Dendritic cell treated with granulocyte-macrophage colony-stimulating factor and Interleukin-4, amounts not matched to agents 40 ng/mL and 50 ng/mL, for 4 days (primary cell): ENCODE measurements at regions not wholly inside any gene's neighbourhood (a gene's known extent, or its start where the extent isn't known, plus 50 kb on each side); places are given as distances from the start of the nearest gene placed in this dataset.
"Not testable (repeated sequence)": the region's sequence is repeated elsewhere in the genome, so short reads cannot be mapped to it uniquely, and the experiment has no call there.

ENCODE experiments used
- H3K27ac Mint-ChIP-seq: one replicate; pipeline ENCODE4 v1.8.0; 2022; ENCODE audit warnings: mild to moderate bottlenecking, mixed read lengths
- H3K27me3 Mint-ChIP-seq: one replicate; pipeline ENCODE4 v1.8.0; 2022; ENCODE audit warnings: mild to moderate bottlenecking, mixed read lengths
- H3K36me3 Mint-ChIP-seq: one replicate; pipeline ENCODE4 v1.8.0; 2022; ENCODE audit warnings: low read depth, mixed read lengths
- H3K4me1 Mint-ChIP-seq: one replicate; pipeline ENCODE4 v1.8.0; 2022; ENCODE audit warnings: low read depth, mixed read lengths
- H3K4me3 Mint-ChIP-seq: one replicate; pipeline ENCODE4 v1.8.0; 2022; ENCODE audit warnings: mild to moderate bottlenecking, moderate library complexity, mixed read lengths
- H3K9me3 Mint-ChIP-seq: one replicate; pipeline ENCODE4 v1.8.0; 2022; ENCODE audit warnings: mixed read lengths
- intact Hi-C: fragments of 100-400 bp; cut with micrococcal nuclease; formaldehyde crosslinking; loops from one replicate; pipeline ENCODE4 v1.15.0; 2022

GRCh38 chr3:72161285-72161684 is 376.3 kb upstream of the PROK2 start:
- H3K4me3 Mint-ChIP-seq, H3K36me3 Mint-ChIP-seq, intact Hi-C loops, H3K27ac Mint-ChIP-seq, H3K9me3 Mint-ChIP-seq: not testable (repeated sequence)
- Mint-ChIP-seq H3K4me1 (peaks cover 26% of the 10 kb centered on the region), H3K27me3 (peaks cover 42% of the 10 kb centered on the region)

- Mint-ChIP-seq H3K9me3 (no peaks in the 10 kb centered on the region), H3K27me3 (peaks cover 49% of the 10 kb centered on the region), H3K4me3 (no peak overlapping the region), H3K27ac (no peak overlapping the region), H3K36me3 (no peaks in the 10 kb centered on the region), H3K4me1 (peaks cover 26% of the 10 kb centered on the region)
- intact Hi-C loops, result no loop called here
Observed at GRCh38 chr3:72160351-72160750, 375.4 kb upstream of the PROK2 start.

GRCh38 chr3:72159487-72159886 is 374.5 kb upstream of the PROK2 start:
- intact Hi-C loops, result no loop called here
- H3K36me3 Mint-ChIP-seq, result no peaks in the 10 kb centered on the region
- no peaks in the 10 kb centered on the region for H3K9me3 Mint-ChIP-seq
- H3K4me3 Mint-ChIP-seq, result no peak overlapping the region
- peaks cover 23% of the 10 kb centered on the region for H3K4me1 Mint-ChIP-seq
- peaks cover 48% of the 10 kb centered on the region for H3K27me3 Mint-ChIP-seq
- H3K27ac Mint-ChIP-seq, result no peak overlapping the region

- H3K4me3 Mint-ChIP-seq, result no peak overlapping the region
- H3K4me1 Mint-ChIP-seq, result peaks cover 18% of the 10 kb centered on the region
- H3K36me3 Mint-ChIP-seq, result no peaks in the 10 kb centered on the region
- intact Hi-C loops, result no loop called here
- no peaks in the 10 kb centered on the region for H3K9me3 Mint-ChIP-seq
- H3K27ac Mint-ChIP-seq, result no peak overlapping the region
- H3K27me3 Mint-ChIP-seq, result peaks cover 48% of the 10 kb centered on the region
Observed at GRCh38 chr3:72158639-72159326, 373.8 kb upstream of the PROK2 start.

- H3K27ac Mint-ChIP-seq, result no peak overlapping the region
- peaks cover 51% of the 10 kb centered on the region for H3K27me3 Mint-ChIP-seq
- no peak overlapping the region for H3K4me3 Mint-ChIP-seq
- H3K36me3 Mint-ChIP-seq, result no peaks in the 10 kb centered on the region
- intact Hi-C loops, result no loop called here
- H3K9me3 Mint-ChIP-seq, result no peaks in the 10 kb centered on the region
- H3K4me1 Mint-ChIP-seq, result peaks cover 11% of the 10 kb centered on the region
Observed at GRCh38 chr3:72157748-72158638, 373.0 kb upstream of the PROK2 start.

GRCh38 chr3:72155391-72156064 is 370.6 kb upstream of the PROK2 start:
- Mint-ChIP-seq H3K27me3 (peaks cover 56% of the 10 kb centered on the region), H3K4me1 (peaks cover 6% of the 10 kb centered on the region), H3K9me3 (no peaks in the 10 kb centered on the region), H3K36me3 (no peaks in the 10 kb centered on the region), H3K4me3 (no peak overlapping the region), H3K27ac (no peak overlapping the region)
- intact Hi-C loops, result no loop called here

- intact Hi-C loops, result no loop called here
- no peaks in the 10 kb centered on the region for H3K36me3 Mint-ChIP-seq
- H3K27ac Mint-ChIP-seq, result no peak overlapping the region
- peaks cover 6% of the 10 kb centered on the region for H3K4me1 Mint-ChIP-seq
- peaks cover 6% of the 10 kb centered on the region for H3K9me3 Mint-ChIP-seq
- H3K4me3 Mint-ChIP-seq, result no peak overlapping the region
- peaks cover 56% of the 10 kb centered on the region for H3K27me3 Mint-ChIP-seq
Observed at GRCh38 chr3:72154391-72155335, 369.7 kb upstream of the PROK2 start.

- peaks cover 6% of the 10 kb centered on the region for H3K4me1 Mint-ChIP-seq
- H3K27ac Mint-ChIP-seq, result no peak overlapping the region
- no peak overlapping the region for H3K4me3 Mint-ChIP-seq
- no peaks in the 10 kb centered on the region for H3K36me3 Mint-ChIP-seq
- peaks cover 16% of the 10 kb centered on the region for H3K9me3 Mint-ChIP-seq
- peaks cover 53% of the 10 kb centered on the region for H3K27me3 Mint-ChIP-seq
- intact Hi-C loops, result no loop called here
Observed at GRCh38 chr3:72153477-72154314, 368.7 kb upstream of the PROK2 start.

GRCh38 chr3:72152551-72153476 is 367.9 kb upstream of the PROK2 start:
- H3K27me3 Mint-ChIP-seq, result peaks cover 55% of the 10 kb centered on the region
- intact Hi-C loops, result no loop called here
- H3K9me3 Mint-ChIP-seq, result peaks cover 25% of the 10 kb centered on the region
- H3K27ac Mint-ChIP-seq, result no peak overlapping the region
- H3K4me3 Mint-ChIP-seq, result no peak overlapping the region
- H3K36me3 Mint-ChIP-seq, result no peaks in the 10 kb centered on the region
- H3K4me1 Mint-ChIP-seq, result peaks cover 6% of the 10 kb centered on the region

GRCh38 chr3:72151465-72152238 is 366.7 kb upstream of the PROK2 start:
- Mint-ChIP-seq H3K9me3 (peaks cover 25% of the 10 kb centered on the region), H3K4me3 (no peak overlapping the region), H3K27me3 (peaks cover 48% of the 10 kb centered on the region), H3K27ac (no peak overlapping the region), H3K36me3 (no peaks in the 10 kb centered on the region), H3K4me1 (peaks cover 6% of the 10 kb centered on the region)
- intact Hi-C loops, result no loop called here

- Mint-ChIP-seq H3K36me3 (no peaks in the 10 kb centered on the region), H3K27ac (no peak overlapping the region)
- intact Hi-C loops, result no loop called here
Observed at GRCh38 chr3:72150634-72151412, 365.9 kb upstream of the PROK2 start.

More at GRCh38 chr3:72150634-72151412, 365.9 kb upstream of the PROK2 start:
- H3K4me1 Mint-ChIP-seq, result peaks cover 6% of the 10 kb centered on the region
- peaks cover 46% of the 10 kb centered on the region for H3K27me3 Mint-ChIP-seq
- H3K9me3 Mint-ChIP-seq, result peaks cover 25% of the 10 kb centered on the region
- no peak overlapping the region for H3K4me3 Mint-ChIP-seq
